CD14-positive monocyte (primary cell): ENCODE measurements at regions not wholly inside any gene's neighbourhood (a gene's known extent, or its start where the extent isn't known, plus 50 kb on each side); places are given as distances from the start of the nearest gene placed in this dataset.

Experiments
- DNase-seq, 3 donors: peaks; one replicate each; pipeline ENCODE4 v3.0.0-alpha.2; 2011 to 2022
- H2AFZ ChIP-seq: 2 replicates; pipeline ENCODE4 v1.6.0; 2012; ENCODE audit warnings: mild to moderate bottlenecking, low read depth, low read length, inconsistent platforms; ENCODE audit not compliant: insufficient read depth, poor library complexity, severe bottlenecking
- H3K27ac ChIP-seq, 2 donors: 1 replicate in 1 of 2; 2 replicates in 1 of 2; pipeline ENCODE4 v1.5.1; 2012 to 2013; ENCODE audit warnings: low read length in 2 of 2, control low read depth in 1 of 2, inconsistent platforms in 1 of 2, low read depth in 1 of 2, mild to moderate bottlenecking in 1 of 2
- H3K27me3 ChIP-seq, 2 donors: one replicate each; pipeline versions ENCODE4 v1.6.0 to v1.6.1; 2011 to 2013; ENCODE audit warnings: low read length in 2 of 2; ENCODE audit not compliant: control insufficient read depth in 2 of 2, insufficient read depth in 2 of 2
- H3K36me3 ChIP-seq, 2 donors: replicated peaks in 1 of 2; 1 replicate in 1 of 2; 2 replicates in 1 of 2; pipeline versions ENCODE4 v1.5.1 to v1.6.1; 2012 to 2013; ENCODE audit warnings: low read length in 2 of 2, control low read depth in 1 of 2, inconsistent platforms in 1 of 2, mild to moderate bottlenecking in 1 of 2; ENCODE audit not compliant: insufficient read depth in 2 of 2, control insufficient read depth in 1 of 2
- H3K4me1 ChIP-seq, 2 donors: 1 replicate in 1 of 2; 2 replicates in 1 of 2; pipeline versions ENCODE4 v1.5.1 to v1.6.1; 2012 to 2013; ENCODE audit warnings: low read length in 2 of 2, control low read depth in 1 of 2, inconsistent platforms in 1 of 2, mild to moderate bottlenecking in 1 of 2, moderate library complexity in 1 of 2; ENCODE audit not compliant: insufficient read depth in 2 of 2, control insufficient read depth in 1 of 2
- H3K4me2 ChIP-seq: replicated peaks from 2 replicates; pipeline ENCODE3; 2012; ENCODE audit warnings: low read length, moderate library complexity, mild to moderate bottlenecking; ENCODE audit not compliant: poor library complexity, severe bottlenecking; ENCODE audit errors: extremely low read depth
- H3K4me3 ChIP-seq, 3 experiments: fragments of 200-600 bp in 1 of 3; sonication (generic) in 1 of 3; replicated peaks in 1 of 3; 1 replicate in 2 of 3; 2 replicates in 1 of 3; pipeline ENCODE4 v1.5.1; 2011 to 2013; ENCODE audit warnings: low read length in 3 of 3, mild to moderate bottlenecking in 3 of 3, control low read depth in 2 of 3, low read depth in 2 of 3, inconsistent platforms in 1 of 3, moderate library complexity in 1 of 3
- H3K79me2 ChIP-seq: 2 replicates; pipeline ENCODE4 v1.6.0; 2012; ENCODE audit warnings: mild to moderate bottlenecking, control low read depth, inconsistent platforms, low read length, moderate library complexity; ENCODE audit not compliant: insufficient read depth
- H3K9ac ChIP-seq: 2 replicates; pipeline ENCODE4 v1.6.0; 2017; ENCODE audit warnings: low read length, mild to moderate bottlenecking; ENCODE audit not compliant: insufficient read depth, poor library complexity, severe bottlenecking
- H3K9me3 ChIP-seq, 2 donors: replicated peaks in 1 of 2; 1 replicate in 1 of 2; 2 replicates in 1 of 2; pipeline versions ENCODE4 v1.5.1 to v1.6.1; 2012 to 2013; ENCODE audit warnings: low read length in 2 of 2, control low read depth in 1 of 2; ENCODE audit not compliant: control insufficient read depth in 1 of 2, insufficient read depth in 1 of 2
- H4K20me1 ChIP-seq: 2 replicates; pipeline ENCODE4 v1.6.0; 2012; ENCODE audit warnings: mild to moderate bottlenecking, low read length, control low read depth, moderate library complexity; ENCODE audit not compliant: insufficient read depth
- H3K27ac Mint-ChIP-seq, 7 donors: one replicate each; pipeline ENCODE4 v1.8.0; 2020; ENCODE audit warnings: mild to moderate bottlenecking in 7 of 7, mixed read lengths in 7 of 7, moderate library complexity in 6 of 7, inconsistent platforms in 2 of 7
- H3K27me3 Mint-ChIP-seq, 3 donors: one replicate each; pipeline ENCODE4 v1.8.0; 2021 to 2022; ENCODE audit warnings: low read depth in 3 of 3, mild to moderate bottlenecking in 3 of 3, mixed read lengths in 3 of 3, moderate library complexity in 3 of 3, inconsistent platforms in 1 of 3
- H3K36me3 Mint-ChIP-seq, 2 donors: one replicate each; pipeline ENCODE4 v1.8.0; 2020; ENCODE audit warnings: mixed read lengths in 2 of 2, inconsistent platforms in 1 of 2, mild to moderate bottlenecking in 1 of 2
- H3K4me1 Mint-ChIP-seq: one replicate; pipeline ENCODE4 v1.8.0; 2020; ENCODE audit warnings: mild to moderate bottlenecking, mixed read lengths
- H3K4me3 Mint-ChIP-seq, 2 donors: one replicate each; pipeline ENCODE4 v1.8.0; 2020; ENCODE audit warnings: mild to moderate bottlenecking in 2 of 2, mixed read lengths in 2 of 2, moderate library complexity in 1 of 2
- H3K9me3 Mint-ChIP-seq, 7 donors: one replicate each; pipeline ENCODE4 v1.8.0; 2020 to 2022; ENCODE audit warnings: mixed read lengths in 7 of 7, mild to moderate bottlenecking in 6 of 7, moderate library complexity in 6 of 7, inconsistent platforms in 2 of 7
- CTCF ChIP-seq: fragments of 200-600 bp; IDR thresholded peaks from one replicate; pipeline ENCODE4 v1.8.0; 2022; ENCODE audit warnings: antibody characterized with exemption, mild to moderate bottlenecking
- WGBS: methylation state at CpG from one replicate; pipeline ENCODE4 v1.1.5; 2013; ENCODE audit warnings: missing lambda C conversion rate; ENCODE audit not compliant: insufficient coverage; 5-methylcytosine and 5-hydroxymethylcytosine counted together
- intact Hi-C, 2 donors: fragments of 100-400 bp; cut with micrococcal nuclease; formaldehyde crosslinking; loops; one replicate each; pipeline versions ENCODE4 v1.15.0 to v1.15.1; 2023

- Mint-ChIP-seq H3K27ac (no peak overlapping the region), H3K4me3 (no peak overlapping the region), H3K27me3 (peaks cover 0 to 2% (median 1%) of the 10 kb centered on the region in 3 donors), H3K9me3 (peaks cover 0 to 4% (median 0%) of the 10 kb centered on the region in 7 donors), H3K4me1 (no peaks in the 10 kb centered on the region), H3K36me3 (no peaks in the 10 kb centered on the region)
- Histone ChIP-seq H3K4me3 (no peak overlapping the region), H3K9ac (no peak overlapping the region), H3K9me3 (no peaks in the 10 kb centered on the region), H3K36me3 (no peaks in the 10 kb centered on the region), H3K27me3 (no peaks in the 10 kb centered on the region), H4K20me1 (no peaks in the 10 kb centered on the region), H3K4me2 (no peak overlapping the region), H3K4me1 (no peaks in the 10 kb centered on the region), H3K27ac (no peak overlapping the region), H2AFZ (no peak overlapping the region), H3K79me2 (no peaks in the 10 kb centered on the region)
- DNase-seq = no peak
- TF ChIP-seq CTCF = no peak
- no CpG with 5 or more reads among the region's 2 CpGs for WGBS
- intact Hi-C loops = no loop called here
Observed at GRCh38 chr3:182349051-182349450, 444.3 kb upstream of the ATP11B start.

- no peaks in the 10 kb centered on the region for H3K9me3 ChIP-seq
Observed at GRCh38 chr3:182349951-182350517, 443.3 kb upstream of the ATP11B start.

More at GRCh38 chr3:182349951-182350517, 443.3 kb upstream of the ATP11B start:
- Mint-ChIP-seq H3K36me3 (no peaks in the 10 kb centered on the region), H3K4me3 (no peak overlapping the region), H3K27ac (no peak overlapping the region), H3K9me3 (peaks cover 0 to 4% (median 0%) of the 10 kb centered on the region in 7 donors), H3K27me3 (peaks cover 0 to 2% (median 1%) of the 10 kb centered on the region in 3 donors), H3K4me1 (no peaks in the 10 kb centered on the region)
- TF ChIP-seq CTCF = no peak
- Histone ChIP-seq H3K4me2 (no peak overlapping the region), H3K4me3 (no peak overlapping the region), H3K27ac (no peak overlapping the region), H3K79me2 (no peaks in the 10 kb centered on the region), H3K4me1 (no peaks in the 10 kb centered on the region), H3K36me3 (no peaks in the 10 kb centered on the region), H3K9ac (no peak overlapping the region), H2AFZ (no peak overlapping the region), H3K27me3 (no peaks in the 10 kb centered on the region), H4K20me1 (no peaks in the 10 kb centered on the region)
- intact Hi-C loops = no loop called here
- DNase-seq = no peak
- no CpG with 5 or more reads among the region's 1 CpG for WGBS
